HS-5 (cell line): ENCODE measurements at regions not wholly inside any gene's neighbourhood (a gene's known extent, or its start where the extent isn't known, plus 50 kb on each side); places are given as distances from the start of the nearest gene placed in this dataset.

Source experiments
- DNase-seq: peaks from one replicate; pipeline ENCODE4 v3.0.0-alpha.2; 2012; ENCODE audit warnings: low read depth

DNA sequence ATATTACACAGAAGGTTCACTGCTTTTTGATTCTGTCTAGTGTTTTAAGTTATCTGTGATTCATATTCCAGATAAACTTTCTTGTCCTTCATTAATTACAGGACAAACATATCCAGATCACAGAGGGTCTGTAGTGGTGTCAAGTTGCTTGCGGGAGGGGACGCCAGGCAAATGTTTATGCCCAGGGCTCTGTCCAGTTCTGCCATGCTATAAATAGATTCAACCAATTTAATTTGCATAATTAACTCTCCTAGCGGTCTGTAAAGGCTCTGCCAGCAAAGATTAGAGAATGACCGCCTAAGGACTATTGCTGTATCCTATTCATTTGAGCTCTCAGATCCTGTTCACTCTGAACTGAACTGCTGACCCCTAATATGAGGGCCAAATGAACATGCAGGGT, 59.7 kb upstream of the TRPC4 start:
- DNase-seq, result no peak

DNA sequence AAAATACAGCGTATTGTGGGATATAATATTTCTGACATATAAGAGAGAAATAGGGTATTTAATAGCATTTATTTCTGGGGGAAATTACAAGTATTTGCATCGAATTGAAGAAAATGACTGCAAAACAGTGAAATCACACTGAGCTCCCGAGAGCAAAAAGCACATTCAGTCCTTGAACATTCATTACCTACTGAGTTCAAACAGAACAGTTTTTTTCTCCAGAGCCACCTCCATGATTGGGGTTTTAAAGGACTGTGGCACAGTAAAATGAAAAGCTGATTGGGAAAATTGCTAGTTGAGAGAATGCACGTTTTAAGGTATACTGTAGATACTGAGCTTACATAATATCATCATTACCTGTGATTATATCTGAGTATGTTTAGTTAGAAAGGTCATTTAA, 58.0 kb upstream of the TRPC4 start:
- no peak for DNase-seq

GRCh38 chr13:37925878-37926473, 56.4 kb upstream of the TRPC4 start:
- DNase-seq, result no peak

DNA sequence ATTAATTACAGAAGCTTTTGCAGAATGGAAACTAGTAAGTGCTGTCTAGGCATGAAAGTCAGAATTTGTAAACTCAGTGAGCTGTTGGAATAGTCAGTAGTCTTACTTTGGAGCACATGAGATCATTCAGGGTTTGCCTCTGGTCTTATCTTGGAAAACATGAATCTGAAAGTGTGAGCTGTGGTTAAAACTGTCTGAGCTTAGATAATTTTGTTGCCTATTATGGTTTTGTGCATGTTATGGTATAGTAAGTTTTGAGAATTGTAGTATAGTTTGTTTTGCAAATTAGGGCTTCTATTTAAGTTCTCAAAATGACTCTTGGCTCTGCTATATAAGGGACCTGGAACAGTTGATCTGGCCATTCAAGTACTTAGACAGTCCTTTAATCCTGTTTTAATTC, 53.7 kb upstream of the TRPC4 start:
- no peak for DNase-seq

GRCh38 chr13:37919329-37919880, 49.8 kb upstream of the TRPC4 start:
- DNase-seq, result no peak
